ENCODE measurements at regions not wholly inside any gene's neighbourhood (a gene's known extent, or its start where the extent isn't known, plus 50 kb on each side); places are given as distances from the start of the nearest gene placed in this dataset.

DNA sequence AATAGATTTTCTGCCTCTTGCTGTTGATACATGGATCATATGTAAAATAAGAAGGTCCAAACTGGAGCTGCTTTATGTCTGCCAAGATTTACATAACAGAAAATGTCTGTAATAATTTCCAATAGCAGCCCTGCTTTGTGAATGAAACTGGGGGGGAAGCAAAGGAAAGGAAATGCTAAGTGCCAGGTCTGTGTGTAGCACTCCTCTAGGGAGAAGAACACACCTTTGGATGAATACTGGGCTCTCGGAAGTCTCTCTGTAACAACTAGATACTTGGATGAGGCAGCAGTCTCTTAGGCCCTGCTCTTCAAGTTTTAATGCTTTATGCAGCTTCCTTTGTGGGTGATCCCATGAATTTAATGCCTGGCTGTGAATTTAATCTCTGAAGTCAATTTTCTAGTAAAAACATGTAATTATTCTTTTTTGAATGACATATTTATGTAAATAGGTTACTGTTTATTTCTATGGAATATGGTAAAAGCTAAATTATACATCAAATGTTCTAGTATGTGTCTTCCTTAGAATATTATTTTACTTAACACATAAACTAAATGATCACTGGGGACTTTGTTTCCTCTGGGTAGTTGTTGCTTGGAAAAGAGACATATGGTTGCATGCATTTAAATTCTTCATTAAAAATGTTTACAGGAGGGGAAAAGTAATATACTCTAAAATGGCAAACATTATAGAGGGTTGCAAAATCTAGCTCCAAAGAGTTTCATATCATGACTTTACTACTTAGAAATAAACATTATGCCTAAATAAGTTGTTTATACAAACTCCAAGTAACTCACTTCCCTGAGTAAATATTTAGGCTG lies 336.6 kb upstream of the CWC22 start:
- DNase-seq, result no peak

GRCh38 chr2:180337136-180337535 lies 330.0 kb upstream of the CWC22 start:
- DNase-seq, result no peak

DNA sequence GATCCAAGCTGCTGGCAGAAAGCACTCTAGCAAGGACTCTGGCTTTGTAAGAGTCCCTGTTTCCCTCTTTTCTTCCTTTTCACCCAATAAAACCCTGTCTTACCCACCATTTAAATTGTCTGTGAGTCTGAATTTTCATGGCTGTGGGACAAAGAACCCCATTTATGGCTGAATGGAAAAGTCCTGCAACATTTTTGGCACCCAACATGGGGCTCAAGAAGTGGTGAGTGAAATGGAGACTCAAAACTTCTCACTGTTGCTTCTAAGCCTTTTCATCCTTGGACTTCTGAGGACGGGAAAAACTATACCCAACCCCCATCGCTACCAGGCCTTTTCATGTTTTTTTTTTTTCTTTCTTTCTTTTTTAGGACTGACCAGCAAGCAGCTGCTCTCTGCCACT lies 329.5 kb upstream of the CWC22 start:
- no peak for DNase-seq

DNA sequence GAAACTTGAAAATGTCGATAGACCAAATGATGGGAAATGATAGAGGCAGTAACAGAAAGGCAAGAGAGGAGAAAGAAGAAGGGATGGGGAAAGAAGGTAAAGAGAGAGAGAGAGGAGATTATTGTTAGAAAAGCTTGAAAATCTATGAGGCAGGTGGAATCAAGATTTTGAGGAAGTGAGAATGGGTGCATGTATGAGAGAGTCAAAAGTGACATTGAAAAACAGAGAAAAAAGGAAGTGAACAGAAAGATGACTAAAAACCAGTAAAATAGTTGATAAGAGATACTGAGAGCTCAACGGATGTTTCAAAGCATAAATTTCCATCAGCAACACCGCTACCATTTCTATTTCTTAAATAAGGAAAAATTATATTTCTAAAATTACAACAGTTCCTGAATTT lies 327.4 kb upstream of the CWC22 start:
- DNase-seq, result no peak

DNA sequence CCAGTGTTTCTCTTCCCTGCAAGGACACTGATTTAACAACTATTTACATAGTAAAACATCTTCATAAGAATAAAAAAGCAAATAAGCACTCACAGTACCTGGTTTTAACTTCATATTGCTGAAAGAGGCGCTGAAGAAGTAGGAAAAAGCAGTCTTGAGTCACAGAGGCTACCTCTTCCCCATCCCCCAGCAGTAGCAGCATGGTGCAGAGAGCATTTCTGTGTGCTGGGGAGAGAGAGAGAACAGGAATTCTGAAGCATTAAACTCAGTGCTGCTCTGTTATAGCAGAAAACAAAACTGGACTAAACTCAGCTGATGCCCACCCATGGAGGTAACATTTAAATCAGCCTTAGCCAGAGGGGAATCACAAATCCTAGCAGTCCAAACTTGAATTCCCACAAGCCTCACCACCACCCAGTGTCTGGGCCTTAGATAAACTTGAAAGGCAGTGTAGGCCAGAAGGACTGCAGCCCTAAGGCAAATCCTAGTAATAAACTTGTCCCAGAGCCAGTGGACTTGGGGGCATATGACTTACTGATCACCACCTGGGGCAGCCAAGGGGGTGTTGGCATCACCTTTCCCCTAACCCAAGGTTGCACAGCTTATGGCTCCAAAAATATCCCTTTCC lies 321.8 kb upstream of the CWC22 start:
- no peak for DNase-seq

DNA sequence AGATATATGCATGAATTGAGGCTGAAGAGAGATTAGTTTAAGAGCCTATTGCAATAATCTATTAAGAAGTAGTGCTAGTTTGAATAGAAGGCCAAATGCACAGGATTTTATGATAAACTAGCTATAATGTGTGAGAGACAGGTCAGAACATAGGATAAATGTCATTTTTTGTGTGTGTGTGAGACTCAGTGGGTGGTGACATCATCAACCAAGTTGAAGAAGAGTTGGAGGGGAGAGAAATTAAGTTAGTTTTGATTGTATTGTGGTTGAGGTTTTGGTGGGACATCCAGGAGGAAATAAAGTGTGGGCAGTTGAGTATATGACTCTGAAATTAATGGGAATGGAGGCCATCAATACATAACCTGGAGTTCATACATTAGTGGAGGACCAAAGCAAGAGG lies 320.1 kb upstream of the CWC22 start:
- no peak for DNase-seq

- no peak for DNase-seq
Observed at GRCh38 chr2:180325416-180326120, 318.5 kb upstream of the CWC22 start.

DNA sequence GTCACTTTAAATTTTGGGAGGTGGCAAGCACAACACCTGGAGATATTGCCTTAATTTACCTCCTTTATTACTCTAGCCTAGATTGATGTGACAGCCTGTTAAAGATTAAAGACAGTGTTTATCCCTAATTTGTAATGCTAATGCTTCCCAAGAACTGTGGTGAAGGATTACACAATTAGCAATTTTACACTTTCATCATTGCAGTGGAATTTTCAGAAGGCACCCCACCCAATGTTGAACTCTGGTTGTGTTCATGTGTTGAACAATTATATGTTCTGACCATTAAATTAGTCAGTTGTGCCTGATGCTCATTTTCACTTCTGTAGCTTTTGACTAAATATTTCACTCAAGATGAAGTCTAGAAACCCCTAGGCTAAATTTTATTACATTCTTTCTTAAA lies 317.1 kb upstream of the CWC22 start:
- DNase-seq, result no peak

- DNase-seq, result no peak
Observed at GRCh38 chr2:180322781-180323180, 315.7 kb upstream of the CWC22 start.

DNA sequence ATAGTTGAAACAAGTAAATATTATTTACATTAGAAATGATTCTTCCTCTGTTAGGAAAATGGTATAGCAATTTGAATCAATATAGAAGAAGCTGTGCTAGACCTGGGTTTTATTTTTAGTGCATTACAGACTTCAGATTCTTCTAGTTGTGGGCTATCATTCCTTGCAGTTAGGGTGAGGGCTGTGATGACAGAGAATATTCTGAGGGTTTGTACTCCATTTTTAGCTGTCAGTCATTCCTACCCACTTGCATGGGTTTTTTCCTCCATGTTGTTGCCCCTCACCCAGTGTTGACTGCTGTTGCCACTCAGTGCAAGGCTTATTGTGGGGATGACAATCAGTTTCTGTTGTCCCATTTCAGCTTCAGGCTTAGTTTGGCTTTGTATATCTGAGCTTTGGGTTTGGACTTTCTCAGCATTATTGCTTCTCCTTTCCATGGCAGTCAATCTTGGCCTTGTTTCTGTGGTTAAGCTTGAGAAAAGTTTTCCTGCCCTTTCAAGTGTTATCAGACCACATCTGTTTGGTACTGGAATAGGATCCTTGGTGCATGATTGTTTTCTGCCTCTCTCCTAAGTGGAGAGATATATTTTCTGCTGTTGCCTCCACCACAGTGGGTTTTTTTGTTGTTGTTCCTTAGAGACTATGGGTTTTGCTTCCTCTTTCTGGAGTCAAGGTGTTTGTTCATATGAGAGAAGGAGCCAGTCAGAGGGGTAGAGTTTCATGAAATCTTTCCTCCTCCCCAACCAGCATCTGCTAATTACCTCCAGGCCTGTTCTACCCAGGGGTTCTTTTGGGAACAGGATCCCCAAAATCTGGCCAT lies 312.7 kb upstream of the CWC22 start:
- no peak for DNase-seq

- DNase-seq, result no peak
Observed at GRCh38 chr2:180314086-180314485, 307.0 kb upstream of the CWC22 start.

DNA sequence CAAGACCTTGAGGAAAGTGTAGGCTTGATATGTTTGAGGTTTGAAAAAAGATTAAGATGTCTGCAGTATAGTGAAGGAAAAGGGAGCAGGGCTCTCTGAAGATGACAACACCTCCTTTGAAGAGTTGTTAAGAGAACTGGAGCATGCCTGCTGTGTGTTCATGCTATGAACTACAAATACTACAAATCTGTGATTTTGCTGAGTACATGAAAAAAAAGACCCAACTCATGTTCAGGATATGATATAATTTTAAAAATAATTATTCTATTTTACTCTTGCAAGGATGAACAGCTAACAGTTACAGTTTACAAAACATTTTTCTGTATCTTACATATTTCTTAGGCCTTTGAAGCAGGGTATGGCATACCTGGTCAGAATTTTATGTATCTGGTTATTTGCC lies 305.4 kb upstream of the CWC22 start:
- DNase-seq, result no peak

GRCh38 chr2:180307096-180307495 lies 300.0 kb upstream of the CWC22 start:
- no peak for DNase-seq

DNA sequence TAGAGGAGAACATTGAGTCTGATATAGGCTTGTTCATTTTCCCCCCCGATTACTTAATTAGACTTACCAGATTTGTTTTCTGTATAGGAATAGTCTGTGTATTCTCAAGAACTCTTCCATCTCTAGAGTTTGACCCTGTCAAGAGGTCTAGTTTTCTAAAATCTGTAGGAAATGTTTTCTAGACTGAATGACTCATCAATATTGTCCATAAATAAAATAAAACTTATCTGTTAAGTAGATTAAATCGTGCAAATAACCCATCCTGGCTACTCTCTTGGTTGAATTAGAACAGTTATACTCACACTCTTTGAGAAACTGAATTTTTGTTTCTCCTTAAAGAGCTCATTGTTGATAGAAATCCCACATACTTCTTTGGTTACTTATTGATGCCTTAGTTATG lies 299.2 kb upstream of the CWC22 start:
- no peak for DNase-seq

- DNase-seq, result no peak
Observed at GRCh38 chr2:180291552-180292421, 284.7 kb upstream of the CWC22 start.

DNA sequence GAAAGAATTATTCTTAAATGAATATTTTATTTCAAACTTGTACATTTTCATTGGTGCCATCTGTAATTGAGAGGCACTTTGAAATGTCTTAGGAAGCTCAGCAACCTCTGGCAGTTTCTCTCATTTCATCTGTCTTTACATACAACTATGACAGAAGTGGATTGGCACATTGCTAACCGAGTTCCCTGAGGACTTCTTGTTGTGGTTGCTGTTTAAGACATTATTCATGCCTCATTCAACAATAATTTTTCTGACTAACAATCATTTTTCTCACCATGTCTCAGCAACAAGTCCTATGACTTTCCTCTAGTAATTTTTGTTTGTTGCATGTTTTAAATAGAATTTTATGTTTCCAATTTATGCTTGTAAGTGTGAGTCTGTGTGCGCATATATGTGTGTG lies 284.0 kb upstream of the CWC22 start:
- DNase-seq, result no peak

DNA sequence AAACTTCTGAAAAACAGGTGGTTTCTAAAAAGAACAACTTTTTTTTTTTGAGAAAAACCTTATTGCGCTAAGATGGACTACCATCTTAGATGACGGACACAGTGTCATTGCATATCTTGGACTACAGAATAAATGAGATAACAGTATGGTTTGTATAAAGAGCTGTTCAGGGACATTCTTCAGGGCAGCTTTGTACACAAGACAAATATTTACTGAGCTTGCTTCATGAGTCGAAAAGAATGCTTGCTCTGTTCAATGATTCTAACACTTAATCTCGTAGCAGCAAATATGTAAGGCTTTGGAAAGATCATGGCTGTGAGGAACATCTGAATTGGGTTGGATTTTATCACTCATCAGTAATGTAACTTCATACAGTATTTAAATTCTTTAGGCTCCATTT lies 282.5 kb upstream of the CWC22 start:
- DNase-seq, result no peak

- DNase-seq, result no peak
Observed at GRCh38 chr2:180279581-180279980, 272.5 kb upstream of the CWC22 start.

GRCh38 chr2:180276733-180277132 lies 269.6 kb upstream of the CWC22 start:
- no peak for DNase-seq

- no peak for DNase-seq
Observed at GRCh38 chr2:180268006-180268405, 260.9 kb upstream of the CWC22 start.

GRCh38 chr2:180261976-180262375 lies 254.9 kb upstream of the CWC22 start:
- DNase-seq, result no peak

DNA sequence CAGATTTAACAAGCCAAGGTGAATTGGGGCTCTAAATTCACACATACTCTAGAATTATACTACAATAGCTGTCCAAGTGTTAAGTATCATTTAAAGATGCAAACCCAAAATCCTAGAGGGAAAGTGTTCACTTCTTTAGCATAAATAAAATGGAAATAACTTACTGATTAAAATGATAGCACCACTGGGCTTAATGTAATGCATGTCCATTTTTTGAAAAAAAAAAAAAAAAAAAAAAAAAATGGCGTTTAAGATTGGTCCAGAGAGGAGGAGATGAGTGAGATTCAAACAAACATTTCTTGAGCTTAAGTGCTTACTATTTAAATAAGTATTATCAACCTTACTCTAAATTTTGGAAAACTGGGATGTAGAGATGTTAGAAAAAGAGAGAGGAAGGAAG lies 251.5 kb upstream of the CWC22 start:
- no peak for DNase-seq

Data from activated naive CD4-positive, alpha-beta T cell treated with Interleukin-2 at 50 U/mL for 16 hours (primary cell).